HG03558 (cell line): ENCODE measurements at regions not wholly inside any gene's neighbourhood (a gene's known extent, or its start where the extent isn't known, plus 50 kb on each side); places are given as distances from the start of the nearest gene placed in this dataset.

ENCODE experiments used
- ATAC-seq: cut with Tn5 transposase; IDR thresholded peaks from one replicate; pipeline ENCODE4 v1.9.1; 2021; ENCODE audit warnings: moderate number of reproducible peaks; ENCODE audit not compliant: unreplicated experiment; ENCODE audit errors: extremely low read depth

GRCh38 chr1:60575326-60575977, 501.9 kb upstream of the C1orf87 start:
- no peak for ATAC-seq

- ATAC-seq, result no peak
Observed at GRCh38 chr1:60573726-60574409, 500.3 kb upstream of the C1orf87 start.

GRCh38 chr1:60573121-60573520, 499.6 kb upstream of the C1orf87 start:
- ATAC-seq, result no peak

GRCh38 chr1:60572378-60572777, 498.8 kb upstream of the C1orf87 start:
- no peak for ATAC-seq

DNA sequence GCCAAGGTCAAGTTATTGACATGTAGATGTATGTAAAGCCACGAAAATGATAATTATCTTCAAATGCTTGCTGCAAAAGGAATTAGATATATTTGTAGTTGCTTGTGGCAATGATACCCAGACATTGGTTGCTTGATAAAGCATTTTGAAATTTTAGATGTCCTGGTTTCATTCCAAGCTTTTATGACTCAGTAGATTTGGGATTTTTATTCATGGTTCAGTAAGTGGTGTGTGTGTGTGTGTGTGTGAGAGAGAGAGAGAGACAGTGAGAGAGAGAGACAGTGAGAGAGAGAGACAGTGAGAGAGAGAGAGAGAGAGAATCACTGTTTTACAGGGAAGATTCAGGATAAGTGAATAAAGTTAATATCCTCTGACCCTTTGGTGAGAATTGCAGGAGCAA, 498.2 kb upstream of the C1orf87 start:
- ATAC-seq, result no peak

DNA sequence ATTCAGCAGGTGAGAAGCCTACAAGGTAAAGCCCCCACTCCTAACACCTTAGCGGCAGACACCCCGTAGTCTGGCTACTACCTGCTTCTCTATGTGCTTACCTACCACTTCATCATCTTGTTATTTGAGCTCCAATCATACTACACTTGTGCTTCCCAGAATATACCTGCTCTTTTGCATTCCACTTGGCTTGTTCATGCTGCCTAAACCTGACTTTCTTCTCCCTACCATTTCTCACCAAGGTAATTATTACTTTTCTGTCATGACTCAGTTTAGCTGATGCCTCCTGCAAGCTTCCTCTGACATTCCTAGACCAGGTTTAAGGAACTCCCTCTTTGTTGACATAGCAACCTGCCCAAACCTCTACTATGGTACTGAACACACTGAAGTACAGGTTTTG, 495.6 kb upstream of the C1orf87 start:
- no peak for ATAC-seq

- no peak for ATAC-seq
Observed at GRCh38 chr1:60567256-60567655, 493.7 kb upstream of the C1orf87 start.

DNA sequence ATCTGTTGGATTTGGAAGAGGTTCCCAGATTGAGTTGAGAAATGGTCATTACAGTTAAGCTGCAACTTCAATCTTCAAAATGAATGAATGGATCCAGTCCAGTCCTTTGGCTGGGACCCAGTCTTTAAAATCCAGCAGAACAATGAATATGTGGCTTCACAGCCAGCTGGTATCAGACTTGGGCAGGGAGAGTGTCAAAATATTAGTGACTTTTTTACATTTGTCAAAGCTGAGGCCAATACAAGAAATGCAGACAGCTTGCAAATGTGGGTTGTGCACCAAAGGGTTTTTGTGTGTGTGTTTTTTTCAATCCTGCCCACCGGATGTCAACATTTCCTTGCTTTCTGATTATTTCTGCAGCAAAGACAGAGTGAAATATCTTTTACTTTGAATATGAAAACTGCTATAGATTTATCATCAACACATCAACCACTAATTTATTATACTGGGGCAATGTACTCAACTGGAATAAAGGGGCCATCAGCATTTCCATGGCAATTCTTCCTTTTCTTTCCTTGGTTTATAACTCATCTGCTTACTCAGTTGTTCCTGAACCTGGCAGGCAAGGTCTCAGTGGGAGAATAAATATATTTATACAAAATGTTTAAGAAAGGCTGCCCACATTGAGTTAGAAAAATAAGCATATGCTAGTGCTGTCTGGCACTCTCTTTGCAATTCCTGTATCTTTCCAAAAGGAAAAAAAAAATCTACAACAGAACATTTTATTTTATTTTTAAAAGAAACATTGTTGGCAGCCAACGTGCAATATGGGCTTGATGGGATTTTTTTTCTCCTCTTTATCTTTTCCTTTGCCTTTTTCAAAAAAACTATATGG, 491.6 kb upstream of the C1orf87 start:
- ATAC-seq, result no peak

DNA sequence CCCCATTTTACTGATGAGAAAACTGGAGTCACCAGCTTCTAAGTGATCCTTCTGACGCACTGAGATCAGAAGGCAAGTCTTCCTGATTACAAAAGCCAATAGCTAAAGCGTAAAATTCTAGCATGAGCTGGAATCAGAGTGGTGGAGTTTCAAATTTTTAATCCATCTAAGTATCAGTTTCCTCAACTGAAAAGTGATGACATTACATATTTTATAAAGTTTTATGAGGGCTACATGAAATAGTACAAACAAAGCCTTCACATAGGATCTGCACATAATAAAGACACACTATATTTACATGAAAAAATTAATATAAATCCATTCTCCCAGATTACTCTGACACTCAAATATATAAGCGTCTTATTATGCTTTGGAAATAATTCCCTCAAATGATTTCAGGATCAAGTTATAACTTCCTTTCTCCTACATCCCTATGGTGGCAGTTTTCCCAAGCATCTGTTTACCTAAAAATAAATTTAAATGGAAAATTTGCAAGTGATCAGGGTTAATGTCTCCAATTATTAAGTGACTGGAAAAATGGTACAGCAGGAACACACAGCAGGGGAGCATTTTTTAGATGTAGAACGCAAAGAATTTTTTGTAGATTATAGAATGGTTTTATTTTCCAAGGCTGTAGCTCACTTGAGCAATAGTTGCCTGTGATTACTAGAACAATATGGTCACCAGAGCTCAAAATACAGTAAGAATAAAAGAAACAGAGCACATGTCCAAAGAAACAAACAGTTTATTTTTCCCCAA, 490.4 kb upstream of the C1orf87 start:
- ATAC-seq, result no peak

DNA sequence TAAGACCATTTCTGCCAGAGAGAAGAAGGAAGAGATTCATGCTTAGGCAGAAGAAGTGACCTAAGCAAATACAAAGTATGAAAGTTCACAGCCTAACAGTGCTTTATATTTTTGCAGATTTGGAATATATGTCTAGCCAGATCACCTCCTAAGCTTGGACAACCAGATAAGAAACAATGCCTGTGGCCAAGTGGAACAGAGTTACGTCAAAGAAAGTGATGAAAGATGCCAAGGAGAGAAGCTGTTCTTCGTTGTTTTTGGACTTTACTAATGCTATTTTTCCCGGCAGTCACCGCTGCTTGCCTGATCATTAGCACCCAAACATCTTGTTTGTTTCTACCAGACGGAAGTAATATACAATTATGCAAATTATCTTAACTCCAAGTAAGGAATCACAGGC, 489.2 kb upstream of the C1orf87 start:
- no peak for ATAC-seq

DNA sequence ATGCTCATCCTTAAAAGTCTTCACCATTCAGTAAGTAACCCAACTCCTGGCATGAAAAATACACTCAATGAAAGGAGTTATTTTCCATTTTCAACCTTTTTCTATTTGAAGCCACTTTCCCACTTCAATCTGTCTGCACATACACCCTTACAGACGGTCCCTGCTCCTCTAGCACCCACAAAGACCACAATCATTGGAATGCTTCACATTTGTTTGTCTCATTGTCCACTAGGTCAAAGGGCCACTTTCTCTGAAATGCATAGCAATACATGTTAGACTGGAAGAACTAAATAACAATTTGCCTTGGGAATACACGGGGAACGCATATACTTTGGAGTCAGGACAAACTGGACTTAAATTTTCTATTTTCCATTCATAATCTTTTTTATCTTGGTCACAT, 487.1 kb upstream of the C1orf87 start:
- no peak for ATAC-seq

- ATAC-seq, result no peak
Observed at GRCh38 chr1:60558236-60558635, 484.7 kb upstream of the C1orf87 start.

DNA sequence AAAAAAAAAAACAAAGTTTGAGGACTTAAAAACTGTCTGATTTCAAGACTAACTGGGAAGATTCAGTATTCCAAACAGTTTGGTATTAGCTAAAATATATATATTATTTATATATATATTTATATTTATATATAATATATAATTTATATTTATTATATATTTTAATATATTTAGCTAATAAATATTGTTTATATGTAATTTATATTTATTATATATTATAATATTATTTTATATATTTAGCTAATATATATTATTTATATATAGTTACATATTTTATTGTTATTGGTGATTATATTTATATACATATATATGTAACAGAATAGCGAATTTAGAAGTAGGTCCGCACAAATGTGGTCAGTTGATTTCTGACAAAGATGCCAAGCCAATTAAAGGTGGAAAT, 480.2 kb upstream of the C1orf87 start:
- ATAC-seq, result no peak

DNA sequence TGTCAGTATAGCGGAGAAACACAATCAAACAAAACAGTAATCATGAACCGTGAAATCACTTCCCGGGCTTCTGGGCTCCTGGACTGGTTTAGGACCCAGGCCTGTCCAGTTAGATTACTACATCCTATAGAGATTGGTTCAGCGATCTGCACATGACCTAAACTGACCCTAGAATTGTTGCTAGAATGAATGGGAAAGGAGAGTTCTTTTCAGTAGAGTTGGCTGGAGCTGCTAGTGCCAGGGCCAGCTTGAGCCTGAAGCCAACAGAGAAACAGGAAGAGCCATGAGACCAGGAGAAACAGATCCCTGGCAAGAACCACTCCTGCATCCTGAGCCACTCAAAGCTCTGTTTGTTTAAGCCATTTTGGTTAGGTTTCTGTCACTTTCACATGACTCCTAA, 474.3 kb upstream of the C1orf87 start:
- no peak for ATAC-seq

GRCh38 chr1:60541831-60542532, 468.4 kb upstream of the C1orf87 start:
- no peak for ATAC-seq

DNA sequence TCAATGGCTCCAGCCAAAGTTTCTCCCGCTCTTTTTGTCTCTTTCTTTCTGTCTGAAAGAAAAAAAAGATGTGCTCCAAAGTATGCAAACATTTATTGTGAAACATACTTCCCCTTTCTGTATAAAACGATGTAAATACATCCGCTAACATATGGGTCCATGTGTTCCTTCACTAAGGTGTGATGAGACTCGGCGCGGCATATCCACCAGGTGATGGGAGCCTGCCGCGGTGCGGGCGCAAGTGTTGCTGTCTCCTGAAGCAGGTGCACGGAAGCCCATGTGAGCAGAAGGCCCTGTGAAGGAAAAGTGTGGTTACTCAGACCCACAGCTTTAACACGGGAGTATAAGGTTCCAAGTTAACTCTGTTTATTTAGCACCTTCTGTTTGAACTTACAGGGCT, 466.6 kb upstream of the C1orf87 start:
- ATAC-seq, result no peak

- ATAC-seq, result no peak
Observed at GRCh38 chr1:60535713-60536112, 462.1 kb upstream of the C1orf87 start.

- no peak for ATAC-seq
Observed at GRCh38 chr1:60527567-60527966, 454.0 kb upstream of the C1orf87 start.

- ATAC-seq, result no peak
Observed at GRCh38 chr1:60516996-60517395, 443.4 kb upstream of the C1orf87 start.

GRCh38 chr1:60510162-60510561, 436.6 kb upstream of the C1orf87 start:
- ATAC-seq, result no peak
